GM08714 (cell line): ENCODE measurements at regions not wholly inside any gene's neighbourhood (a gene's known extent, or its start where the extent isn't known, plus 50 kb on each side); places are given as distances from the start of the nearest gene placed in this dataset.

ENCODE experiments used
- H3K4me3 ChIP-seq: fragments of 200-500 bp; sonication (Bioruptor generic); 2 replicates; pipeline ENCODE4 v1.5.1; 2014; ENCODE audit warnings: mild to moderate bottlenecking, low read length, inconsistent platforms
- ZNF274 ChIP-seq: IDR thresholded peaks from 2 replicates; pipeline ENCODE4 v1.6.1; 2012; ENCODE audit warnings: mild to moderate bottlenecking, low read depth, low read length

- no peak overlapping the region for H3K4me3 ChIP-seq
- TF ChIP-seq ZNF274 = no peak
These were observed 403.2 kb upstream of the PTGER4 start for GRCh38 chr5:40276426-40277102.

DNA sequence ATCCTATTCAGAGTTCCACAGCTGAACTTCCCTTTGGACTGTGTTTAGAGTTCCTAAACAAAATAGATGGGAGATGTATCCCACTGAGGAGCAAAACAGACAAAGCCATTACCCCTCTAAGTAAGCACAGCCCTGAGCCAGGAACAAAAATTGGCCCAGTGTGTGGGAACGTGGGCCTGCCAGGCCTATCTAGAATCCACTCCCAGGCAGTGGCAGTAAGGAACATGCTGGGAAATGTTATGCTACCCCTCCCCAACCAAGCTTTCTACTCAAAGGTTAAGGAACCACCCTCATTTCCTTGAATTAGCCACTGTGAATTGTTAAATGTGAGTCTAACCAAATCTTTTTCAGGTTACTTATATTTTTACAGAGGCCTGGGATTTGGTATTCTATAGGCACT is 405.1 kb upstream of the PTGER4 start:
- TF ChIP-seq ZNF274 = no peak
- H3K4me3 ChIP-seq = no peak overlapping the region

DNA sequence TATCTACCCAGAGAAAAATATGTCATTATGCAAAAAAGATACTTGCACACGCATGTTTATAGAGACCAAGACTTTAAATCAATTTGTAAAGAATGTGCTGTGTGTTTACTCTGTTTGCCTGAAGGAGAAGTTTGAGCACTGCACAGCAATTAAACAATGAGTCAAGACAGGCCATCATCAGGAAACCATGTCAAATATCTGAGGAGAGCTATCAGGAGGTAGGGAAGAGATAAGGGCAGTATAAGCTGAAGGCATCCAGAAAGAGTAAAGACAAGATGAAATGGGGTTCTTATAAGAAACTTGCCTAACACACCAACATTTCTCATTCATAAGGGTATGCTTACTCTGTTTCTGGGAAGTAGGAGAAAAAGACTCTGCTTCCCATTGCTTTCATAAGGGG is 405.8 kb upstream of the PTGER4 start:
- H3K4me3 ChIP-seq = no peak overlapping the region
- TF ChIP-seq ZNF274 = no peak

GRCh38 chr5:40271476-40271875 is 408.2 kb upstream of the PTGER4 start:
- TF ChIP-seq ZNF274 = no peak
- no peak overlapping the region for H3K4me3 ChIP-seq

- no peak overlapping the region for H3K4me3 ChIP-seq
- TF ChIP-seq ZNF274 = no peak
These were observed 409.4 kb upstream of the PTGER4 start for GRCh38 chr5:40270274-40270845.

GRCh38 chr5:40268088-40268487 is 411.6 kb upstream of the PTGER4 start:
- H3K4me3 ChIP-seq = no peak overlapping the region
- no peak for TF ChIP-seq ZNF274

- H3K4me3 ChIP-seq = no peak overlapping the region
- TF ChIP-seq ZNF274 = no peak
These were observed 412.8 kb upstream of the PTGER4 start for GRCh38 chr5:40266952-40267351.

- TF ChIP-seq ZNF274 = no peak
These were observed 417.7 kb upstream of the PTGER4 start for GRCh38 chr5:40261984-40262383.

DNA sequence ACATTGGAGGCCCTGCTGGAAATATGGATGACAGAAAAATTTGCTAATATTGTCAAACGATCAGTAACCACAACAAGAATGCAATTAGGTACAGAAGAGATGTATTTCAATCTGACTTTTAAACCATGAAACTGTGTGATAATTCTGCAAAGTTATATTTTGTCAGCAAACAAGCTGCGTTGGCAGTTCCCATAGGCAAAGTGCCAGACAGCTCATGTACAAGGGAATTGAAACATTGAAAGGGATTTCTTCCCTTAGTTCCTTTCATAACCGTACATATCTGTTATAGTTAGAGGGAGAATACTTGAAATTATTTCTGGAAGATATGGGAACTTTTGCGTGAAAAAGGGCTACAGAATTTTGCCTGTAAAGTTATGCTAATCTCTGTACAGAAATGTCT is 419.4 kb upstream of the PTGER4 start:
- no peak for TF ChIP-seq ZNF274
- no peak overlapping the region for H3K4me3 ChIP-seq

More at GRCh38 chr5:40261984-40262383, 417.7 kb upstream of the PTGER4 start:
- no peak overlapping the region for H3K4me3 ChIP-seq

DNA sequence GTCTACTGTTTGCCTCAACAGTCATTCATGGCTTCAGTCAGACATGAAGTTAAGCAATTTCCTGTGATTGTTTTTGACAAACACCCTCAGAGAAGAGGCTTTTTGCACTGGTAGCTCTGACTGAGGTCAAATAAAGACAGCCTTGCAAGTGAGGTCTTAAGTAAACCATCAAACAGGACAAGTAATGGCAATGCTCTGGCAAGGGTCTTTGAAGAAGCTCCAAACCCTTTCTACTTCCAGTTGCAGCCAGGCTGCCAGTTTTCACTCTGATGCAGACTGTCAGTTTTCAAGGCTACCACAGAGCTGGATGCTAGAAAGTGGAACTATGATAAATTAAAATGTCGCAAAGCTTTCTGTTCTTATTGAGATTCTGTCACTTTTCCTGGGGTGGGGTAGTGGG is 421.5 kb upstream of the PTGER4 start:
- no peak for TF ChIP-seq ZNF274
- H3K4me3 ChIP-seq = no peak overlapping the region

- no peak for TF ChIP-seq ZNF274
- no peak overlapping the region for H3K4me3 ChIP-seq
These were observed 439.0 kb upstream of the PTGER4 start for GRCh38 chr5:40240671-40241070.

GRCh38 chr5:40240111-40240510 is 439.6 kb upstream of the PTGER4 start:
- no peak for TF ChIP-seq ZNF274
- no peak overlapping the region for H3K4me3 ChIP-seq

DNA sequence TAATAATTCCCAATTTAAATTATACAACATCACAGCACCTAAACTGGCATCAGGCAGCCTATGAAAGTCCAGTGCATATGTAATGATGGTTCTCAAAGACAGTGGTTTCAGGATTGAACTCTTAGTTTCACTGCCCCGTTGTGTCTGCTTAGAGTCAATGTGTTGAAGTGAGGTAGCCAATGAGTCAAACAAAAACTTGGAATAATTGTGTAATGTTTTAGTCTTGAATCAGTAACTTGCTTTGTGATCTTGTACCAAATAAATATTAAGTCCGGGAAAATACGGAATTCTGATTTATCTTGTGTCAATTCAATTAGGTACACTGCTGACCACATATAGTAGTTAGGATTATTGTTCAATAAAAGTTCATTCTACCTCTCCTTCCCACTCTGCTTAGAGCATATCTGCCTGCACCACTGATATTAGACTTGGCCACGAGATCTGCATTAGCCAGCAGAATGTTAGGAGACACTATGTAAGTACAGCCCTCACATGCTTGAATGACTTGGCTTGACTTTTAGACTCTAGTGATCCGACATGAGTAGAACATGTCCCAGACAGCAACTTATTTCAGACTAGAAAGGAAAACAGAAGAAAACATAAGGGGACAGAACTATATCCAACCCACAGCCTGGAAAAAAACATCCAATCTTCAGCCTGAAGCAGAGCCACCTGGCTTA is 441.5 kb upstream of the PTGER4 start:
- no peak overlapping the region for H3K4me3 ChIP-seq
- no peak for TF ChIP-seq ZNF274

GRCh38 chr5:40235471-40236400 is 444.0 kb upstream of the PTGER4 start:
- no peak overlapping the region for H3K4me3 ChIP-seq
- no peak for TF ChIP-seq ZNF274
